T47D (cell line): ENCODE measurements at regions not wholly inside any gene's neighbourhood (a gene's known extent, or its start where the extent isn't known, plus 50 kb on each side); places are given as distances from the start of the nearest gene placed in this dataset.

Experiments used
- DNase-seq, 2 experiments: peaks; one replicate each; pipeline versions ENCODE4 v3.0.0 to v3.0.0-alpha.2; 2011 to 2012; ENCODE audit warnings: low read depth in 1 of 2, low spot score in 1 of 2
- JUND ChIP-seq: IDR thresholded peaks from 2 replicates; pipeline ENCODE4 v1.6.1; 2012; ENCODE audit warnings: low read depth
- in situ Hi-C: cut with HindIII; loops from 2 replicates; pipeline ENCODE4 v1.10.0; 2016; ENCODE audit warnings: low sequenced_read_pairs, low pct_unique_long_range_greater_than_20kb

DNA sequence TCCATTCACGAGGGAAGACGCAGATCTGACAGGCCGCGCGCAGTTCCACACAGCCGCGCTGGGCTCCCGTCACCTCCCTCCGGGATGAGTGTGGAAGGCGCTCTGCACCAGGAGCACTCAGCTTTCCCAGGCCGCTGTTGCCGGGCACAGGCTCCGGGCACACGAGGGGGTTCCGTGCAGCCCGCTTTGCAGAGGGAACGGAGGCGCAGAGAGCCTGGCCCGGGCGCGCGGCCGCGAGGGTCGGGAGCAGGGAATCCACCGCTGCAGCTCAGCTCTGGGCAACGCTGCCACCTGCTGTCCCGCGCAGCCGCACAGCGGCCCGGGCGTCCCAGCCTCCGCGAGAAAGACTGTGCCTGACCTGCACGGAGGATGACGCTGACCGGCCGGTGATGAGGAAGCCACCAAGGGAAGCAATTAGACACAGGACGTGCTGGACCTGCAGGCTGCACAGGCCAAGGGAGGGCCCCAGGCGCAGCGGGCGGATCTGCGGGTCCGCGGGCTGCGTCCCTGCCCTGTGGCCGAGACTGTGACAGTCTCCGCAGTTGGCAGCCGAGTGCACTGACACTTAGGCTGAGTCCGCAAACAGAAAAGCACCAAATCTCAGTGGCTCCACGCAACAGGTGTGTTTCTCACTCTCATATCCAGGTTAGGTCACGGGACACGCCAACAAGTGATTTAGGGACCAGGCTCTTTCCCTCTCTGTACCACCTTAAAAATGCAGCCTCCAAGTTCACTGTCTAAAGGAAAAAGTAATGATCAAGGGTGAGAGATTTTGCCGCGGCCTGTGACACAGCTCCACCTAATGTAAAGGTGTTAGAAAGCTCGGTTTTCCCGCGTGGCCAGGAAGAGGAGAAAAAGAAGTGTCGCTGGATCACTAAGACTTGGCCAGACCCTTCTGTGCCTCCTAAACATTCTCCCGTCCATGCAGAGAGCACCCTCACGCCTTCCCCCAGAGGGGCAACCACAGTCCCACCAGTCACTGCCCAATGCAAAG lies 94.5 kb downstream of the SEC61G start:
- in situ Hi-C loops = no loop called here
- DNase-seq = peak; percentile 84 to 90
- no peak for TF ChIP-seq JUND

DNA sequence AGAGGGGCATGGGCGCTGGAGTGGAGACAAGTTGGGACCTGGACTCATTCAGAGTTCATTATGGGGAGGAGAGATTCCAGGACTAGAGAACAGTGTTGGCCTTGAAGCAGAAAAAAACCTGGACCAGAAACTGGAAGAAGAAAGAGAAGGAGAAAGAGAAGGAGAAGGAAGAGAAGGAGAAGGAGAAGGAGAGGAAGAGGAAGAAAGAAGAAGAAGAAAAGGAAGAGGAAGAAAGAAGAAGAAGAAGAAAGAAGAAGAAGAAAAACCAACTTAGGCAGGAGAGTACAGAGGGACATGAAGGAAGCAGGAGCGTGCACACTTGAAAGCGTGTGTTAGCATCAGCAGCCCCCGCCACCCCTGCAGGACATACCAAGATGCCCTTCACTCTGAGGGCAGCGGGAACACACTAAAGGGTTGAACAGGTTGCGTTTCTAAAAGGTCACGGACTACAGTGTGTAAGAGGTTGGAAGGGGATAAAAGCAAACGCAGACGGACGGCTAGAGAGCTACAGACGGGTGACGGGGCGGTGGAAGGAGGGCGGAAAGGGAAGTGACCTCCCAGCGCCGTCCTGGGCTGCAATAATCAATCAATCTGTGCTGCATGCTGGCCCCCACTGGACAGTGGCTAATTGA lies 95.3 kb downstream of the SEC61G start:
- in situ Hi-C loops = no loop called here
- no peak for TF ChIP-seq JUND

DNA sequence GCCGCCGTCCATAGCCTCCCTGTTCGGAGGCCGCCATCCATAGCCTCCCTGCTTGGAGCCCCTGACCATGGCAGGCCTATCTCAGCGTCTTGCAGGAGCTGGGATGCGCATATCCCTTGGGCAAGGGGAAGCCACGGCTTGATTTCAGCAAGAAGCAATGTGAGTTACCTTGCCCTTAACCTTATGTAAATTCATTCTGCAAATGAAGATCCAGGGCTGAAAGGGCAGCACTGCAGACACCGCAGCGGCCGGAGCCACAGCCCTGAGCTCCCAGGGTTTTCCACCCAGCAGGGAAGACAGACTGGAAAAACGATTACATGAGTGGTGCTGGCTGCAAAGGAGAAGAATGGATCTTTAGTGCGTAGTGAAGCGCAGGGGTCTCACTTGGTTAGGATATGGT lies 95.8 kb downstream of the SEC61G start:
- in situ Hi-C loops = no loop called here
- TF ChIP-seq JUND = no peak
- DNase-seq = no peak

More for the DNA sequence above, 95.3 kb downstream of the SEC61G start:
- DNase-seq = no peak

DNA sequence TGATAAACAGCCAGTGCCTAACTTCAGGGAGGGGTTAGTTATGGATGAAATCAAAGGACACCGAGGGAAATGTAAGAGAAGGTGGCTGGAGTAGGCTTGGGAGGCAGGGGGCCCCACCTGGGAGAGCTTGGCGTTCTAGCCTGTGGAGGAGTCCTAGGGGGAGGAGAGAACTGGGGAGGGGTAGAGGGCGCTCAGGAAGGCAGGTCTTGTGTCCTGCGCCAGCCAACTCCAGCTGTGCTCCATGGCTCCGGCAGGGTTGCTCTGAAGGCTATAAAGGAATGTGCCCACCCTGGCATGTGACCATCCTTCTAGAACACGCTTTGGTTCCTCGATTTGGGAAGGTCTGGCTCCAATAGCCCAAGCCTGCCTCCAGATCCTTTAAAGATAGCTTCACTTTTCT lies 96.3 kb downstream of the SEC61G start:
- no peak for DNase-seq
- in situ Hi-C loops = no loop called here
- TF ChIP-seq JUND = no peak

DNA sequence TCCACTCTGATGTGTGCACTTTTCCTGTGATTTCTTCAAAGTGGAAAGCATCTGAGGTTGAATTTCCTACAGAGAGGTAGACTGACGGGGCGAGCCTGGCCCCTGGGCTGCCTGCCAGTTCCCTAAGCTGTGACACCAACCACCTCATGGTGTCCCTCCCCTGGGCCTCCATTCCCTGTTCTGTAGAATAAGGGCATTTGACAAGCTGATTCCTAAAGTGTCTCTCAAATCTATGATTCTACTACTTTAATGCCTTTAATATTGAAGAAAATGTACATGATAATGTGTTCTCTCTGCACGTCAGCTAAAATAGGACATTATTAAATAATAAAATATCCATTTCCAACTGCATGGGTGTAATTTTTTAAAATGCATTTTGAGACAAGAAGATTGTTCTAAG lies 105.1 kb downstream of the SEC61G start:
- in situ Hi-C loops = no loop called here
- DNase-seq = no peak
- no peak for TF ChIP-seq JUND

DNA sequence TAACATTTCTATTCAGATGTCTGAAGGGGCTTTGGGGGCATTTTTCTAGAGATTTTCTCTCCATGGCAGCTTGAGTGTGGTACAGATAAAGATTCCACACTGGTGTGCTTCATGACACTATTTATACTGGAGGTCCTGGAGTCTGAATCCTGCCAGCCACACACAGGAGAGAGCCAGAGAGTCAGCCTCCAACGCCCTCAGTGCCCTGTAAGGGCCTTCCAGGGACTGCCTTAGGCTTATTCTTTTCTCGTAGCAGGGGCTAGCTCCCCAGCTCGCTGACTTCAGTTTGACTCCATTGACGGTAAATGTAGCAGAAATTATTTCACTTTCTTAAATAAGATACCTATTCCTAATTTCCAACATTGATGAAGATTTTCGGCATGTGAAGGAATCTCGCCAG lies 100.9 kb downstream of the VSTM2A start:
- in situ Hi-C loops = no loop called here
- TF ChIP-seq JUND = no peak
- no peak for DNase-seq

DNA sequence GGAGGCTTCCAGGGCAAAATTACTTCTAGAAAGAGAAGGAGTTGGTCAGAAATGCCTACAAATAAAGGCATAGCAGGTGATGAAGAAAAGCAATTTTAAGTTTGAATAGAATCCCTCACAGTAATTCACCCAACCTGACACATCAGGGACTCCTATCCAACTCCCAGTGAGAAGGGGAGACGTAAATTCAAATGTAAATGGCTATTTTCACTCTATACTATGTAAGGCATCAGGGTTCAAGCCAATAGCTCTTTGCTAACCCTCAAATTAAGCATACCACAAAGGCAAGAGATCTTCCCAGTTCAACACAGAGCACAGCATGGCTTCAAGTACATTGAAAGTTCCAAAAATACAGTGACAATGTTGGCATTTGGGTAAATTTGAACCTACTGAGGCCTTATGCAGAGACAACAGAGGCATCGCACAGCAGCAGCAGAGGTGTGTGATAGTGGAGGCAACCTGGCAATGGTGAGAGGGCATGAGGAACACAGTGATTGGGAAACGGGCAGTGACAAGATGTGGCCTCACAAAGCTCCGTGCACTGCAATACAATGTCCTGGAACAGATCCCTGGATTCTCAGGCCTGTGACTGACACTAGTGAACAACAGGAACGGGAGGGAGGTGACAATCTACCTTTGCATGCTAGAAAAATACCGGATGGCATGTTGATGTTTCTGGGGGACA lies 95.7 kb downstream of the VSTM2A start:
- TF ChIP-seq JUND = no peak
- in situ Hi-C loops = no loop called here
- no peak for DNase-seq

DNA sequence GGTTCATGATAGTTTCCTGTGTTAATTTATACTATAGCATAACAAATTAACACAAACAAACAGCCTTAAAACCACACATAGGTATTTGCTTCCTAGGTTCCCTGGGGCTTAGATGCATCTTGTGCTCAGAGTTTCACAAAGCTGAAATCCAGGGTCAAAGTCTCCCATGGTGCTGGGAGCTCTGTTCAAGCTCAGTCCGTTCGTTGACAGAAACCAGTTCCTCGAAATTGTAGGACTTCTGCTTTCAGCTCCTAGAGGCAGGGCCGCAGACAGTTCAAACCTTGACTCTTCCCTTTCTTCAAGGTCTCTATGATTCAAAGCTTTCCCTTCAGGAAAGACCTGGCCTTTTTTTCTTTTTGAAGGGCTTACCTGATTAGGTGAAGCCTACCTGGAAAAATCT lies 90.5 kb downstream of the VSTM2A start:
- in situ Hi-C loops = no loop called here
- peak in 1 of 2 experiments; percentile 14 for DNase-seq
- TF ChIP-seq JUND = no peak

DNA sequence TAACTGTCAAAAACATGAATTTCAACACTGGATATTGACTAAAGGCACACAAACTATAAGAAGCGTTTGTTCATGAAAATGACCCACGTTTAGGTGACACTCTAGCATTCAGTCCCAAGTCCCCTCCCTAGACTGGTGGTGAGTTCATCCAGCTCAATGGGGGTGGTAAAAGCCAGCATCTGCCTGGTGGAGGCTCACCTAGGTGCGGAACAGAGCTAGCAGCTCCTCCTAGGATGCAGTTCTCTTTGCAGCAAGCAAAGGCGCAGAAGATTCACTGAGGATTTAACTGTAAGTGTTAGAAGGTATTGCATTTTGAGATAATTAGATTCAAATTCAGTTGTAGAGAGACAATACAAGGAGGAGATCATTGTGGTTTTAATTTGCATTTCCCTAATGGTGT lies 87.6 kb downstream of the VSTM2A start:
- in situ Hi-C loops = no loop called here
- no peak for DNase-seq
- no peak for TF ChIP-seq JUND

DNA sequence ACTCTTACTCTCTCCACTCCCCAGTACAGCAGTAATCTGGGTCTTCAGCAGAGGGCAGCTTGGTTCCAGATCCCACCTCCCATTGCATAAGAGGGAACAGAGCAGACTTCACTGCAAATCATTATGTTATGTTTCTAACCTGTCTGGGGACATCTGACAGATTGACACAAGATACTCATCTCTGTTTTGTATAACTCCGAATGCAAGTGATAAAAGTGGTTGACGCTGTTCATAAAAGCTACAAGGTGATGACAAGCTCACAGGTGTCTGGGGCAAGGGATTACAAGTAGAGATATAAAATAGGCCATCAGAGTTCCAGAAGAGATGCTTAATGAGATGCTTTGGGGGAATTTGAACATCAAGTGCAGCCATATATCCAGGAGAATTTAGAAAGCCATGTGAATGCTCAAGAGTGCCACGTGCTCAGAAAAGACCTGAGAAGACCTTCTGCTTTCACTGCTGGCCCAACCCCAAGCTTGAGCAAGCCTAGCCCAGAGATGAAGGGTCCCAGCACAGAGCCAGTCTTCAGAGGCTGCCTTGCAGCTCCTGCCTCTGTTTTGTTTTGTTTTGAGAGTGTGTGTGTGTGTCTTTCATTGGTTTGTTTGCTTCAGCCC lies 80.6 kb downstream of the VSTM2A start:
- no peak for DNase-seq
- no peak for TF ChIP-seq JUND
- in situ Hi-C loops = no loop called here
